GM12892 (cell line): ENCODE measurements at regions not wholly inside any gene's neighbourhood (a gene's known extent, or its start where the extent isn't known, plus 50 kb on each side); places are given as distances from the start of the nearest gene placed in this dataset.

Experiments used
- POLR2A ChIP-seq: IDR thresholded peaks from 2 replicates; pipeline ENCODE4 v1.6.1; 2011; ENCODE audit warnings: low read depth, low read length, control low read depth
- POLR2AphosphoS5 ChIP-seq: IDR thresholded peaks from 2 replicates; pipeline ENCODE4 v1.6.1; 2011; ENCODE audit warnings: low read depth, low read length, control low read depth
- TAF1 ChIP-seq: IDR thresholded peaks from 2 replicates; pipeline ENCODE4 v1.6.1; 2011; ENCODE audit warnings: low read depth, mild to moderate bottlenecking, control low read depth, low read length, borderline replicate concordance

DNA sequence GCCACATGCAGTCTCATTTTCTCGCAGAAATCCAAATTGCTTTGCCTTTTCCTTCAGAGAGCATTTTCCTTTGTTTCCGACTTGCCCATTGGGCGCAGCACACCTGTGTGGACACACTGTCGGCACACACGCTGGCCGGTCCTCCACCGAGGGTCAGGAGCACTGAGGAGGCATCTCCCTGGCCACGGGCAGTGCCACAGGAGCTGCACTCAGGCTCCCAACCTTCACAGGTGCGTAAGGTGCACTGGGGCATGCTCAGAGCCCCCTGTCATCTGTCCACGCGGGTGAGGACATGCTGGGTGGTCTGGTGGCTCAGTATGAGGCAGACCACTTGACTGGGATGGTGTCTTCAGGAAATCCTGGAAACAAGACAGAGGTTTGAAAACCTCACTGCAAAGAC, 779.1 kb downstream of the BRD1 start:
- TF ChIP-seq TAF1: no peak
- TF ChIP-seq POLR2A: no peak
- TF ChIP-seq POLR2AphosphoS5: no peak
